GM18907 (cell line): ENCODE measurements at regions not wholly inside any gene's neighbourhood (a gene's known extent, or its start where the extent isn't known, plus 50 kb on each side); places are given as distances from the start of the nearest gene placed in this dataset.

Source experiments
- ATAC-seq: cut with Tn5 transposase; IDR thresholded peaks from one replicate; pipeline ENCODE4 v1.9.1; 2021; ENCODE audit warnings: mild to moderate bottlenecking, moderate library complexity; ENCODE audit not compliant: unreplicated experiment

DNA sequence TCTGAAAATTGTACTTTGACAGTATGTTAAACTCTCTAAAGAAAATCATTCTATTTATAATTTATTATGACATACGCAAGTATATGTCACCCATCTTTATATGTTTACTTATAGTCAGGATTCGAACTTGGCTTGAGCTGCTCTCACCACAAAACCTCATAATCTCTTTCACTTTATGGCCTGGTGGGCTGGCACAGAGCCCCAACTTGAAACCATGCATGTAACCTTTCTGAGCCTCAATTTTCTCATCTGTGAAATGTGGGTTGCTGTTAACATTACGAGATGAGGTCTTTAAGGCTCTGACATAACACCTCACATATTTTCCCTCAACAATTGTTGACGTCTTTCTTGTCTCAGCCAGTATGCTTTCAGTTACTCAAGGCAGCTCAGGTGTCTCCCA is 69.4 kb upstream of the PFN2 start:
- no peak for ATAC-seq

DNA sequence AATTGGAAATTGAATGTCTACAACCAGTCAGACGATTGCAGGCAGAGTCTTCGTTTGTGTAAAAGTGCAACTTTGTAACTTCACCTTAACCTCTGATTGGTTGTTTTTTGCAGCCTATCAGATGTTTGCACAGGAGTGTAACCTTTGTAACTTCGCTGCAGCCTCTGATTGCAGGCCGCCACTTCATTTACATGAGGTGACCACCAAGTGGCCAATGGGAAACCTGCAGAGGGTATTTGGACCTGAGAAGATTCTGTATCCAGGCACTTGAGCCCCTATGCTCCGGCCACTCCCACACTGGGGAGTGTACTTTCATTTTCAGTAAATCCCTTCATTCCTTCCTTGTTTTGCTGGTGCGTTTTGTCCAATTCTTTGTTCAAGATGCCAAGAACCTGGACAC is 68.1 kb upstream of the PFN2 start:
- no peak for ATAC-seq

DNA sequence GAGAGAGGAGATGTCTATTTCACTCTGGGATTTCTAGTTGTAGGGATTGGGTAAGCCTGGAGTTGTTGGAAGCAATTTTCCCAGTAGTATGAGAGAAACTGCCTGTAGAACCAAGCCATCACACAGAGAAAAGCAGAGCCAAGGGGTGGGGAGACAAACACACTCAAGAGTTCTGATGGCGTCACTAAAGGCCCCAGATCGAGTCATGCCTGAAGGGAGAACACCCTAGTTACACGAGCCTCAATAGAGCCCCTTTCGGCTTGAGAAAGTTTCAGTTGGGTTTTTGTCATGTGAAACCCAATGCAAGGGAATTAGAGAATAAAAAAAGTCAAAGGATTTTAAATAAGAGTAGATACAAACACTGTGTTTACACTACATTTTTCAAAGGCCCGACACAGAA is 66.1 kb upstream of the PFN2 start:
- ATAC-seq: no peak

DNA sequence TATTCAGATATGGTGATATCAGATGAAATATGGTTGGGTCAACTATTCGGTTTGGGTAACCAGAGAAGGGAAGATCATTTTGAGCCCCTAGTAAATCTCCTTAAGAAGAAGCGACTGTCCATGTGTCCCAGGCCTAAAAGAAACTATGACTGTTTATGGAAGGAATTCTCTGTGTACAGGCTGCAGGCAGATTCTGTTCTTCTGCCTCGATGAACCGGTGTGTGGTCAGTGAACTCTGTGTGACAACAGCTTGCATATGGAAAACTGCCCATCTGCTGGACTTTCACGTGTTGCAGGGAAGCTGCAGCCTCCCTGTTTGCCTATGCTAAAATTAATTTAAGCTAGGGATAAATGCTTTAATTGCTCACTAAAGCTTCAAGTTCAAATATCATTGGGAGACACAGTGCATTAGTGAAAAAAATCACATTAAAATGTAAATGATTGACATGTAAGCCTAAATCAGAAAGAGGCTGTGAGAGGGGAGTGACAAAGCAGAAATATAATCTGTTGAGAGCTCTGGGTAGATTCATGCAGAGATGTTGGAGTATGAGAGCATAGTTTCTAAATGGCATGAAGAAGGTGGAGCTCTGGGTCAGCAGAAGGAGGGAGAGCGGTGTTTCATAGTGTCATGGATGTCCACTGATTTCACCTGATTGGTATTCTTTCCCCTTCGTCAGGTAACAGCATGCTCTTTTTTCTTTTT is 65.4 kb upstream of the PFN2 start:
- no peak for ATAC-seq

DNA sequence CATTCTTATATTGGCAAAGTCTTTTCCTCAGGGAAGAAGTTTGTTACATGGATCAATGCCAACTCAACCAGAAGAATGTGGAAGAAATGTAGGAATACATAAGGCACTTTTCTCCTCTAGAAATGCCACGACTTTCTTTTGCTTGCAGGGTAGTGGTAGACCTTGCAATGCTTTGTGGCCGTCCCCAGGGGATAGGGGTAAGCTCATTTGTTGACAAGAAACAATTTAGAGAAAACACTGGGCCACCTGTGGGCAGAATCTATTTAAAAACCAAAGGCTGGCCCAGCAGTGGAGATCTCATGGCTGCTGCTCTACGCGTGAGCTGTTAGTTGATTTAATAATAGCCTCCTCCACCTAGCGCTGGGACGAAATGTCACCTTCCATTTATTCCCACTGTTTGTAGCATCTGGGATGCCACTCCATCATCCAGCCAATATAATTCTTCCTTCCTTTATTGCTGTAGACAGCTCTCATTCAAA is 64.6 kb upstream of the PFN2 start:
- no peak for ATAC-seq

DNA sequence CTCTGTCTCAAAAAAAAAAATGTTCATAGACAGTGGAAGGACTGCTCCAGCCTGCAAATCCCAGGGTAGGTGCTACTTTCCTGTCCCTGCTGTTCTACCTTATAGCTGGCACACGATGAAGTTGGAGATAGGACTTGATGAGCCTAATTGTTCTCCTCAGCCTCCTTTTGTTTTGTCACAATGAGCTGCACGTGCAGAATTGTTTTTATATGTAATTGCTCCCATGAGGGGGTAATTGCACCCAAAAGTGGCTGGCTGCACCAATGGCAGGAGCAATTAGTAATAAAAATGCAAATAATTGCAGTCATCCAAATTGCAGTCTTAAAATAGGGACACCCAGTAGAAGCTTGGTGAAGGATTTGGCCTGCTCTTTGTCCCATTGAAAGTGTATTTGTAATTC is 63.0 kb upstream of the PFN2 start:
- no peak for ATAC-seq

DNA sequence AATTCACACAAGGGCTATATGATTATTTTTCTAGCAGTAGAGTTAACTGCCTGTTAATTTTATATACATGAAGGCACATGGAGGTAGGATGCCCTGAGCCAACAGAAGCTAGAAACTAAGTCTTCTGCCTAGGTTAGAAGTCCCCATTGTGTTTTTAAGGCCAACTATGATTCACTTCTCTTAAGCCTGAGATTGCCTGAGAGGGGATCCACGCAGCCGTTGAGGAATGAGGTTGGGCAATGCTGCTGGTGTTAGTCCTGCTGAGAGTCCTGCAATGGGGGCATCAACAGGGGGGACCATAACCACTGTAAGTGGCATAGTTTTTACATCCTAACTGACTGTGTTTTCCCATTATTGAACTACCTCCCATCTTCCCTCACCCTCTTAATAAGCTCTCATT is 60.1 kb upstream of the PFN2 start:
- no peak for ATAC-seq

DNA sequence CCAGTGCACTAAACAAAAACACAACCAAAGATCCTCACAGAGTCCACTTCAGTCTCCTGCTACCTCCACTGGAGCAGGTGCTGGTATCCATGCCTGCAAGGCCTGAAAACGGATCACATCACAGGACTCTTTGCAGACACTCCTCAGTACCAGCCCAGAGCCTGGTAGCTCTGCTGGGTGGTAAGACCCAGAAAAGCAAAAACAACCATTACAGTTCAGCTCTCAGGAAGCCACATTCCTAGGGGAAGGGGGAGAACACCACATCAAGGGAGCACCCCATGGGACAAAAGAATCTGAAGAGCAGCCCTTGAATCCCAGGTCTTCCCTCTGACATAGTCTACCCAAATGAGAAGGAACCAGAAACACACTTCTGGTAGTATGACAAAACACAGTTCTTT is 52.5 kb upstream of the PFN2 start:
- ATAC-seq: no peak

DNA sequence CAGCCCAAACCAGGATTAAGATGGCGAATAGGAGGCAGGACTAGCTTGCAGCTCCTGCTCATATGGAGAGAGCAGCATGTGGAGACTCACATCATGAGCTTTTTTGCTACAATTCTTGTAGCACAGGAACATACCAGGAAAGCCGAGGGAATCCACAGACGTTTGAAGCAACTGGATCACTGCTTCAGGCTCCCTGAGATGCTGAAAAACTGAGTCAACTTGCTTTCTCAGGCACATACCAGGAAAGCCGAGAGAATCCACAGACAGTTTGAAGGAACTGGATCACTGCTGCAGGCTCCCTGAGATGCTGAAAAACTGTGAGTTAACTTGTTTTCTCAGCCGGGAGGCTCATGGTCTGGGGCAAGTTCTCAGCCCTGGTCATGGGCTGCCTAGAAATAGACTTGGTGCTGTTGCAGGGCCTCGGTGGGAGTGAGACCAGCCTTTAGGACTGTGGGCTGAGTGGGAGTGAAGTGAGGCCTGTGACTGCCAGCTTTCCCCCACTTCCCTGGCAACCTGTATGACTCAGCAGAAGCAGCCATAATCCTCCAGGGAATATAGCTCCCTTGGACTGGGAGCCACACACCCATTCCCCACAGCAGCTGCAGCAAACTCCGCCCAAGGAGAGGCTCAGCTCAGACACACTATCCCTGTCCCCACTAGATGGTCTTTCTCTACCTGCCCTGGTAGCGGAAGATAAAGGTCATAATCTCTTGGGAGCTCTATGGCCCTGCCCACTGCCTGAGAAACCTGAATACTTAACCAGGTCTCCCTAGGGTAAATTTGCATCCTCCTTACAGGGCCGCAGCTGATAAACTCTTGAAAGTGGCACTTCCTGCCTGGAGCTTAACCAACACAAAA is 51.9 kb upstream of the PFN2 start:
- peak; percentile 97 for ATAC-seq

DNA sequence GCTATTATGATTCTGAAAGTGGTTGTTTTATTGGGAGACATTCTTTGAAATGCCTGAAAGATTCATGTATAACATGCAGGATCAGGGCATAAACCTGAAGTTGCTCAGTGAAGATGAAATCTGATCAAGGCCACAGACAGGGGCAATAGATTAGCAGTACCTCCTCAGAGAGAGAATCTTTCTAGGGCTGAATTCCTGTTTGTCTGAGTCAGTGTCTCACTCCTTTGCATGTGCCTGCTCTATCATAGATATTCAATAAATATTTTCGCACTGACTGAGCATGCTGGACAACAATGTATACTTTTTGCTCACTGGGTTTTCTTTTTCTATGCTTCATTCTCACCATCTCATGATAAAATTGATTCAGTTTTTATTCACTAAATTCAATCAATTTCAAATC is 49.8 kb upstream of the PFN2 start:
- no peak for ATAC-seq
